ENCODE measurements at regions not wholly inside any gene's neighbourhood (a gene's known extent, or its start where the extent isn't known, plus 50 kb on each side); places are given as distances from the start of the nearest gene placed in this dataset.

DNA sequence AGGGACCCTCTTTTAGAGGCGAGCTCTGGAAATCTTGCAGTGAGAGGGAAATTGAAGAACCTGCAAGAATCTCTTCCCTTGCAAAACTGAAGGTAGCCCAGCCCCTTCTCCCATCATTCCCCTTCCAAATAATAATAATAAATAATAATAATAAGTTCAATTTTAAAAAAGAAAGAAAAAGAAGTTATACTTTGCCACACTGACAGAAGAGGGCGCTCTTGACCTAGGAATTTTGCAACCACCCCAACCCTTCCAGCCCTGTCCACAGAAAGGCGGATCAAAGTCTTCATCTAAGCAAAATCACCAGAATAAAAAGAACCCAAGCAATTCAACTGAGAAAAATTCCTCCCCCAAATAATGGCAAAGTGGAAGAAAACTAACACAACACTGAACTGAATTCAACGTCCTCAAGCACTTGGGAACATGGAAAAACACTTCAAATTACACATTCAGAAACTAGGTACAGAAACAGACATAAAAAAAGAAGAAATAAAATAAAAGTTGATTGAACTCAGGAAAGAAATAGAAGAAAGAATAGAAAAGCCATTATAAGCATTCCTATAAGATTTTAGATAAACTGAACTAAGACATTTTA is 98.9 kb upstream of the GLS start:
- TF ChIP-seq, protein P1, sequence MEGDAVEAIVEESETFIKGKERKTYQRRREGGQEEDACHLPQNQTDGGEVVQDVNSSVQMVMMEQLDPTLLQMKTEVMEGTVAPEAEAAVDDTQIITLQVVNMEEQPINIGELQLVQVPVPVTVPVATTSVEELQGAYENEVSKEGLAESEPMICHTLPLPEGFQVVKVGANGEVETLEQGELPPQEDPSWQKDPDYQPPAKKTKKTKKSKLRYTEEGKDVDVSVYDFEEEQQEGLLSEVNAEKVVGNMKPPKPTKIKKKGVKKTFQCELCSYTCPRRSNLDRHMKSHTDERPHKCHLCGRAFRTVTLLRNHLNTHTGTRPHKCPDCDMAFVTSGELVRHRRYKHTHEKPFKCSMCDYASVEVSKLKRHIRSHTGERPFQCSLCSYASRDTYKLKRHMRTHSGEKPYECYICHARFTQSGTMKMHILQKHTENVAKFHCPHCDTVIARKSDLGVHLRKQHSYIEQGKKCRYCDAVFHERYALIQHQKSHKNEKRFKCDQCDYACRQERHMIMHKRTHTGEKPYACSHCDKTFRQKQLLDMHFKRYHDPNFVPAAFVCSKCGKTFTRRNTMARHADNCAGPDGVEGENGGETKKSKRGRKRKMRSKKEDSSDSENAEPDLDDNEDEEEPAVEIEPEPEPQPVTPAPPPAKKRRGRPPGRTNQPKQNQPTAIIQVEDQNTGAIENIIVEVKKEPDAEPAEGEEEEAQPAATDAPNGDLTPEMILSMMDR (IDR thresholded peaks at IDR 0.05): peak; percentile 42 to 85 (median 62)
- TF ChIP-seq POLR2A (IDR thresholded peaks at IDR 0.05): no peak
